GOT3 (cell line): ENCODE measurements at regions not wholly inside any gene's neighbourhood (a gene's known extent, or its start where the extent isn't known, plus 50 kb on each side); places are given as distances from the start of the nearest gene placed in this dataset.

ENCODE experiments used
- DNase-seq: peaks from one replicate; lab custom pipeline; 2025; ENCODE audit warnings: mixed read lengths; lab: John Stamatoyannopoulos, UW

DNA sequence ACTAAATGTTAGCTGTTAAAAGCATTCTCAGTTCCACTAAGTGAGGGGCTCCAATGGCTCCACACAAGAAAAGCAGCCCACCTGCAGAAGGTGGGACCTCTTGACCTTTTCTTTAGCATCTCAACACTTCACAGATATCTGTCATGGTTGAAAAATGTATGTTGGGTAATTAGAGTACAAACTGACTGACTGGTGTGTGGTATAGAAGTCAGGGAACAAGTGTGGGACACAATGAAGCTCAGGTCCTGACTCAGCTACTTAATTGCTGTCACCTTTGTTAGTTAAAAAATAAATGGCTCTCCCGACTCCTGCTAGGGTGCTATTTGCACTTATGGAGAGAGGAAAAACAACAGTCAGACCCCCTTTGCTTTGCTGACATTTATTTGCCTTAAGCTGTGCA is 299.0 kb downstream of the TTC6 start:
- no peak for DNase-seq

DNA sequence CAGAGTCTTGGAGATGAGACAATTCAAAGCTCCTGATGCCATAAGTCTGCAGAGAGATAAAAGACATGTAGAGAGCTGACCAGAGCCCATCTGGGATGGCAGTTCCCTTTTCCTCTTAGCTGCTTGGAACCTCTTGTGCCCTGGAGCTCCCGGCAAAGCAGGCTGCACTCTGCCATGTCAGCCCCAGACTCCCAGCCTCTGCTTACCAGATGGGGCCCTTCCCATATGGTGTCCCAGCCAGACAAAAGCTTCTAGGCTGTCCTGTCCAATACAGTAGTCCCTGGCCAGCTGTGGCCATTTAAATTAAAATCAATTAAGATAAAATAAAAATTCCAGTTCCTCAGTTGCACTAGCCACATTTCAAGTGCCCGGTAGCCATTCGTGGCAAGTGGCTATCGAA is 303.9 kb downstream of the TTC6 start:
- DNase-seq = no peak

DNA sequence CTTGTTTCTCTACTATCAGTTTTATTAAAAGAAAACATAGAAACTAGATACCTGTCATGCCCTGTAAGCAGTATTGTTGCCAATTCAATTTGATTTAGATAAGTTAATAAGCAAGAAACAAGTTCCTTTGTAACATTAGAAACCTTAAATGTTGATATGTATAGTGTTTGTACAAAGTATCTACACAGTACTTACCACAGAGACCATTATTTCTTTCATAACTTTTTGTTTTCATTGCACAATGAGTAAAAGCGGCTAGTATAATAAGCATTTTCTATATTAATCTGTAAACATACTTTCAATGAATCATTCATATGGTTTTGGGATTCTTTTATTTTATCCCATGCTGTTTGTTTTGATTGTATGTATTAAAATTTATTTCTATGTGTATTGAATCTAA is 305.1 kb downstream of the TTC6 start:
- no peak for DNase-seq

DNA sequence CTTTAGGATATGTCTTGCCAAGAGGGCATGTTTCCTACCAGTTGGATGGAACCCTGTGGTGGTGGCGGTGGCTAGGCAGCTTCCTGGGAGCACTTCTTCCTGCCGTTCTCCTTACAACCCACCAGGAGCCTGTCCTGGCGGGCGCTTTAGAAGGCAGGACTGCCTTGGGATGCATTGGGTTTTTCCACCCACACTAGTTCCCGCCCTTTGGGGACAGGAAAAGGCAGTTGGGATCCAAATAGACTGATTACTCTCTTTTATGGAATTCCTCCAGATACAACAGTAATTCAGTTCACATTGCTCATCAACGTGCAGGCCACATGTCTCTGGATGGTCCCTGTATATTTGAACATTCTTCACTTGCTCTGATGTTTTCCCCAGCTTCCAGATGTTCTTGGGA is 305.7 kb upstream of the SSTR1 start:
- DNase-seq = no peak

DNA sequence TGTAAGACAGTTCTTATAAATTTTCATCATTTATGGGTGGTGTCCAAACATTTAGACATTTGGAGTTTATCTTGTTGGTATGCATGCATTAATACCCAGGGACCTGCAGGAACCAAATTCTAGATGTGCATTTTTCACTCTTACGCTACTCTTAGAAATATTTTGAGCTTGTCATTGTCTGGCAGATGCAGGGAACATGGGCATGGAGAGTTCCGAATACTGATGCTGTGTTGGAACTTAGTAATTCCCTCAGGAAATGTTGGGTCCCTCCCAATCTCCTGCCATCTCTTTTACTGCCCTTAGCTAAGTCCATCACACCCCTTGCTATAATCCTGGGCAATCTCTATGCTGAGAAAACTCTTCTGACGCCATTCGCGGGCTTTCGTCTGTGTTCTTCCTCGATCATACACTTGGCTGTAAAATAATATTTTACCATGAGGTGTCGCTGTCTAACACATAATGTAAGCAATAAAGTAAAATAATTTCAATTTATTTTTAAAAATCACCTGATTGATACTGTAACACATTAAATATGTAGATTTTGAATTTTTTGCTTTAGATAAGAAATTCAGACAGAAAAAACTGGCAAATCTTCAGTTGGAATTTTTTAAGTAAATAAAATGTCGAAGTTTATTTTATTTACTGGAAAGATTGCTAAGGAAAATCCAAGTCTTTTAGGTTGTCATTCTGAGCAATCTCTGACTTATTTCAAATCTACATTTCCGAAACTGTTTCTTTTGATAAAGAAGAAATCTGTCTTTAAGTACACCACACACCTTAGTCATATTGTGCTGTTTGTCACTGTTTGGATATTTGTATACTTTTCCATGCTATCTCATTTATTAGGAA is 304.1 kb upstream of the SSTR1 start:
- no peak for DNase-seq

DNA sequence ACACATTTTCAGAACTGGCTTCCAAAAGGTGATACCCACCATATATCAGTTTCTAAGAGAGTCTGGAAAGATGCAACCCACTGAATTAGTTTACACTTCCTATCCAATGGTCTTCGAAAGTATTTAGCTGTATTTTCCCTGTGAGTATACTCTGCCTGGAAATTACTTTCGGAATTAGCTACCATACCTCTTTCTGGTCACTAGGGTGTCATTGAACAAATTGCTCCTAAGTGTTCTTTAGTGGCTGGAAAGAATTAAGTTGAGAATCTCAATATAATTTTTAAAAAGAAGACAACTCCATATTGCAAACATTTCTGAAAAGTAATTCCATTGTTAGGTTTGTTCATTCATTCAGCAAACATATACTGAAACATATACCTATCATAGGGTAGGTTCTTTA is 283.1 kb upstream of the SSTR1 start:
- DNase-seq = no peak

DNA sequence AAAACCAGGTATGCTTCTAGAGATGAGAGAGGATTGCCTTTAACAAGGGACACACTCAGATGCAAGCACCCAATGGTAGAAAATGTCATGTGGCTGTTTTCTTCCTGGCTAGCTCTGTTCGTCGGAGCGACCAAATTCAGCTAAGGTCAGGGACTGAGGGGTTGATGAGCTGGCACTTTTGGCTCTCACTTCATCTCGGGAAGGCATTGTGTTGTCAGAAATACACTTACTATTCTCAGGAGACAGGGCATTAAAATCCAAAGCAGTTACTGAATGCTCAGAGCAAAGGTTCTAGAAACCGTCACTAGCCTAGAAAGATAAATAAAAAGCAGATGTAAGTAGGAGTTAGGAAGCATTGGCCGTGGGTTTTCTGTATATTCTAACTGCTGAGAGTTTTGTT is 275.7 kb upstream of the SSTR1 start:
- no peak for DNase-seq

DNA sequence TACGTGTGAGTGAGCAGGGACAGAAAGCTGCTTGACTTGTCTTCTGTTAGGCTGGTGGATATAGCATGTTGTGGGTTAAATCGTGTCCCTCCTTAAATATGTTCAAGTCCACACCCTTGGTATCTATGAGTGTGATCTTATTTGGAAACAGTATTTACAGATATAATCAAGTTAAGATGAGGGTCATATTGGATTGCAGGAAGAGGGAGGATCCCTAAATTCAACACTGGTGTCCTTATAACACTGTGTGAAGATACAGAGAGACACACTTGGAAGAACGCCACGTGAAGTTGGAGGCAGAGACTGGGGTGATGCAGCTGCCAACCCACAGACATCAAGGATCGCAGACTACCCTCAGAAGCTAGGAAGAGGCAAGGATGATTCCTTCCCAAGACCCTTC is 275.2 kb upstream of the SSTR1 start:
- no peak for DNase-seq

DNA sequence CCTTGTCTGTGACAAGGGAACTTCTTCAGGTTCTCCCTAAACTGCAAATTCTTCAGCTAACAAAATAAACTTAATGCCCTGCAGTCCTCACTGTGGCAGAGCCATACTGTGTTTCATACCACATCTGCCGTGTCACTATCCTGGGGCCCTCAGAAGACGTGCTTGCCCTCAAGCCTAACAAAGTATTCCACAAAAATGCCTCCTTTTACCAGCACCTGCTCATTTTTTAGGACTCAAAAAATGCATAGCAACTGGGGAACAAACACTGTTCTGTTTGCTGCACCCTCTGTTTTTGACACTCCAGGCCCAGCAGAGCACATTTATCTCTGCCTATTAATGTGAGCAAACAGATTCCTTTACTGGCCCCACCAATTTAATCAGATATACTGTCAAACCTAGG is 270.7 kb upstream of the SSTR1 start:
- DNase-seq = no peak

DNA sequence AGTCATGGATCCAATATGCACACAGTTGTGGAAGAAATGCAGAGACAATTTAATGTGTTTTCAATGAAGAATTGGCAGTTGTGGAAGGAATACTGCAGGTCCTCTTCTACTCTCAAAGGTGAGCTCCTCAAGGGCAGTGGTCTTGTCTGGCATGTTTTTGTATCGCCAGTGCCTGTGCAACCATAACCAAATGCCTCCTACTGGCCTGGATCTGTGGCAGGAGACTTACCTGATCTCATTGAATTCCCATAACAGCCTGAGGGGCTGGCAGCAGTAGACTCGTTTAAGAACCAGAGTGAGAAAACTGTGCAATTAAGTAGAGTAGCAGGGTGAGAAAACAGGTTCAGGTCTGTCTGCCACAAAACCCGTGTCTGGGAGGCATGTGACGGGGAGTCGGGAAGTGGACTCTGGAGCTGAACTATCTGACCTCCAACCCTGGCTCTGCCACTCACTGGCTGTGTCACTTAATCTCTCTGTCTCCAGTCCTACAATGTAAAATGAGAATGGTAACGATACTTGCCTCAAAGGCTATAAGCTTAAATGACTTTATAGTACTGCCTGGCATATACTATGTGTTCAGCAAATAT is 268.2 kb upstream of the SSTR1 start:
- no peak for DNase-seq

DNA sequence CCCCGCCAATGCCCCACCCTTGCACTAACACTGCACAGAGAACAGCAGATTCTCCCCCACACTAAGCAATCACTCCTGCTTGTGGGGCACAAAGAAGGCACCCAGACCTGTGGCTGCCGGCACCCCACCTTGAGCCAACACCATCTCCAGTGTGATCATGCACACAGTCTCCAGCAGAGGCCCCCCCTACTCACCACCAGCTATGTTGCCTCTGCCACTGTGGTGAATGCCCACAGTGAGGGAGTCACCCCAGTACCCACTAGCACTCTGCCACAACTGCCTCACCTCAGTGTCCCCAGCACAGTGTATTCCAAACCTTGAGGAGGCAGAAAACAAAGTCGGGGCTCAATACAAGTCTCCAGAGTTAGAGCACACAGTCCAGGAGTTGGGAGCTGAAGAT is 261.7 kb upstream of the SSTR1 start:
- no peak for DNase-seq

DNA sequence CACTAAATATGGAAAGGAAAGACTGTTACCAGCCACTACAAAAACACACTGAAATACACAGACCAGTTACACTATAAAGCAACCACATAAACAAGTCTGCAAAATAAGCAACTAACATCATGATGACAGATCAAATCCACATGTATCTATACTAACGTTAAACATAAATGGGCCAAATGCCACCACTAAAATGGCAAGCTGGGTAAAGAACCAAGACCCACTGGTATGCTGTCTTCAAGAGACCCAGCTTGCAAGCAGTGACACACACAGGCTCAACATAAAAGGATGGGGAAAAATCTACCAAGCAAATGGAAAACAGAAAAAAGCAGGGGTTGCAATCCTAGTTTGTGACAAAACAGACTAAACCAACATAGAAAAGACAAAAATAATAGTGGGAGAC is 260.9 kb upstream of the SSTR1 start:
- no peak for DNase-seq

DNA sequence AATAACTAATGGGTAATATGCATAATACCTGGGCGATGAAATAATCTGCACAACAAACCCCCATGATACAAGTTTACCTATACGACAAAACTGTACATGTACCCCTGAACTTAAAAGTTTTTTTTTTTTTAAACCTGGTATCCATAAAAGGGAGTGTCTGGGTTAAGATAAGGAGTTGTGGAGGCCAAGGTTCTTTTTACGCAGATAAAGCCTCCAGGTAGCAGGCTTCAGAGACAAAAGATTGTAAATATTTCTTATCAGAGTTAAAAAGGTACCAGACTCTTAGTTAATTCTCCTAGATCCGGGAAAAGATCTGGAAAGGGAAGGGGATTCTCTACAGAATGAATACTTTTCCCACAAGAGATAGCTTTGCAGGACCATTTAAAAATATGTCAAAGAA is 259.4 kb upstream of the SSTR1 start:
- no peak for DNase-seq

DNA sequence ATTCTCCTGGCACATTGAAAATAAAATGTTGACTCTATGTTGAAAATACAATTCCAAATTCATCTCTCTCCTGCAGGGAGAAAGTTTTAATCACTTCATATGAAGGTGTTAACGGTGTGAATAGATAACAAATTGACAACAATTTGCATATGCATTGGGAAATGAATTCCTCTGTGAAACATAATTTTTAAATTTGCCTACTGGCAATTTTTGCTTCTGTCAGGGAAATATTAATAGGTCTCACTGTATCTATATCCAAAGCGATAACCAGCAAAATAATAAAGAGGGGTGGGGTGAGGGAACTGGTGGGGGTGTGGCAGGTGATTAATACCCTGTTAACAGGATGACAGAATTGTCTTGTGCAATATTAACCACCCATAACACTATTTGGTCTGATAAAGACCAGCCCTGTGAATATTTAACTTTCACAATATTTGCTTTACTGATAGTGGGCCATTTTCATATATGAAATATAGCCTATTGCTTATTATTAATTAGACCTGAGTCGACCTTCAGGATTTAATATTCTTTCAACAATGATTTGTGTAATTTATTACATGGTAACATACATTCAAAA is 239.0 kb upstream of the SSTR1 start:
- DNase-seq = no peak

DNA sequence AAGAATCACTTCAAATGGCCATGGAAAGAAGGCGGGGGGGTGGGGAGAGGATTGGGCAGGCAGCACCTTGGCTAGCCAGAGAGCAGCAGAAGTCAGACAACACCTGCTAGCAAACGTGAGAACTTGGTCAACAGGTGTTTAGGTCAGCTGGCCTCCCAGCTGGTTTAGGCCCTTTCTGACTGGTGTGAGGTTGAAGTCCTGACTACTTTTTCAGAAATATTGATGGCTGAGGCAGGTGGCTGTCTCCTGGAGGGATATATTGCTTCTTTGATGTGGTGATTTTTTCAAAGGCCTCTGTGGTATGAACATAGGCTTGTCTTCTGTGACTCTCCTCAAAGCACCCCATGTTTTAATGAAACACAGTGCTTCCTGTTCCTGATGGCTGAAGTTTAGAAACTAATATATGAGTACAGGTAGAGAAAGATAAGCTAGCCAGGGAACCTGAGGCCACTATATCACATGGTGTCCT is 238.2 kb upstream of the SSTR1 start:
- DNase-seq = no peak

DNA sequence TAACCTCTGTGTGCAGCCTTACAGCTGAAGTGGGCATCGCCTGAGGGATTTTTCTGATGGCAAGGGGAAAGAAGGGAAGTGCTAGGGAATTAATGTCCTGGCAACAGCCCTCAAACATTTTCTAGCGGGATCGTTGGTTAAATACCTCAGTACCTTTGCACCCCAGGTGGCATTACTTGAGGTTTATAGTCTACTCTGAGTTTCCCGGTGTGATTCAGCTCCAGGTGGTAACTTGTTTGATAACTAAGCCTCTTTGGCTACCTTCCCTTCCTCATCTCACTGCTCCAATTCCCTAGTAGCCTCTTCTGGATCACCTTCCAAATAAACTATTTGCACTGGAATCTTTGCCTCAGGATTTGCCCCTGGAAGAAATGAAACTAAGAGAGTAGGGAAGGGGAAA is 237.0 kb upstream of the SSTR1 start:
- DNase-seq = no peak

DNA sequence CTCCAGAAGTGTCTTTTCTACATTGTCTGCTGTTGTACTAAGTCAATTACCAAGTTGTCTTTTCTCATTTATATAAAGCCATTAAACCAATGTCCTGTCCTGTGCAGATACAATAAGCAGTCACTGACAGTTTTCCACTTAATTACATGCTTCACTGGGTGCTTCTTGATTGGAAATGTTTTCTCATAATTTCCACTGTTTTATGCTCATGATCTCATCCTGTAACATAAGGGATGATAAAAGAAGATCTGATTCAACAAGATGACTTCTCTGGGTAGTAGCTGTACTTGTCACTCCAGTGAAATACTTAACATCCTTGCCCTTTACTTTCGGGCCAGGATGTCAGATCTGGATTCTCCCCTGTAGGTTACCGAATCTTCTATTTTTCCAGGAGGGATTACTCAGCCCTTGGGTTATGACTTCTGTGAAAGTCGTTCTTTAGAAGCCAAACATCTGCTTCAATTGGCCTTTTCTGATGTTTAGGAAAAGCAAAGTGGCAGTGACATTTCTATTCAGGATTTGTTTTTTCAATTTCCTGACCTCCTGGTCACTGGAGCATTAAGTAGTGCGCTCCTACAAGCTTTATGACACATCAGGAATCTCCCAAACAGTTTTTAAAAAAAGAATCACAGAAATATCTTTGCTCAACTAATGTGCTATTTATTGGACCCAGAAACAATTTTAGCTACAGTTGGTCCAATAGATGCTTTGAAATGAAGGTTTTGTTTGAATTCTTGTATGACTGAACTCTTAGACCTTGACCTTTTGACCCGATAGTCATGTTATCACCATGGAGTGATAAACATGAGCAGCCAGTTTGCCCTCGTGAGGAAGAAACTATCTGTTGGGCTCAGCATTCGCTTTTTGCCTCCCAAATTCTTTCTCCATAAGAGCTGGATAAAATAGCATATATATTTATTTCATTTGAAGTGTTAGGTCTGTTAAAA is 234.5 kb upstream of the SSTR1 start:
- DNase-seq = no peak

DNA sequence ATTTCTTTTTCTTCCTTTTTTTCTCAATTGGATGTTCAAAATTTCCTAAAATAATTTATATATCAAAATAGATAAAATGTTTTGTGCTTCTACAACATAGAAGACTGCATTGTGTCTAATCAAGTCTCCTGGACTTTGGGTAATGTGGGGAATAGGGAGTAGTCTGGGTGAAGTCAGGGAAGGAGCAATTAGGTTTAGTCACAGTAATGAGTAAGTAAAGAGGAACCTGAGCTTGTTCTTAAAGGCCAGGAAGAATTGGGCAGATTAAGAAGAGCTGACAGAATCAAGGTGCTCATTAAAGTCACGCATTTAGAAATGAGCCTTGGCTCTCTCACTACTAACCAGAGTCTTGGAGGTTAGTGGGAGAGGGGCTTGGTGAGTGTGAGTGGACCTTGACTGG is 233.3 kb upstream of the SSTR1 start:
- no peak for DNase-seq

DNA sequence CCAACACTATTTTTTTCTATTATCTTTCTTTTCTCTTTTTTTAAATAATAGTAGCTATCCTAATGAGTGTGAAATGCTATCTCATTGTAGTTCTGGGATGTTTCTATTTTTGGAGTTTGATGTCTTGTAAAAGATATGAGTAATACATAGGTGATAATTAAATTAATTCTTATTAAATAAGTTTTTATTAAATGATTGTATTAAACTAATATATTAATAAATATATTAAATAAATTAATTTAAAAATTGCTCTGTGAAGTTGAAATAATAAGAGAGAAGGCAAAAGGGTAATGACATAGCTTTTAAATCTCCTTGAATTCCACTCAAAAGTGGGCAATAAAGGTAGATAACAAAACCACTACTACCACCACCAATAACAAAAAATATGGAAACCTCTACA is 230.2 kb upstream of the SSTR1 start:
- no peak for DNase-seq

DNA sequence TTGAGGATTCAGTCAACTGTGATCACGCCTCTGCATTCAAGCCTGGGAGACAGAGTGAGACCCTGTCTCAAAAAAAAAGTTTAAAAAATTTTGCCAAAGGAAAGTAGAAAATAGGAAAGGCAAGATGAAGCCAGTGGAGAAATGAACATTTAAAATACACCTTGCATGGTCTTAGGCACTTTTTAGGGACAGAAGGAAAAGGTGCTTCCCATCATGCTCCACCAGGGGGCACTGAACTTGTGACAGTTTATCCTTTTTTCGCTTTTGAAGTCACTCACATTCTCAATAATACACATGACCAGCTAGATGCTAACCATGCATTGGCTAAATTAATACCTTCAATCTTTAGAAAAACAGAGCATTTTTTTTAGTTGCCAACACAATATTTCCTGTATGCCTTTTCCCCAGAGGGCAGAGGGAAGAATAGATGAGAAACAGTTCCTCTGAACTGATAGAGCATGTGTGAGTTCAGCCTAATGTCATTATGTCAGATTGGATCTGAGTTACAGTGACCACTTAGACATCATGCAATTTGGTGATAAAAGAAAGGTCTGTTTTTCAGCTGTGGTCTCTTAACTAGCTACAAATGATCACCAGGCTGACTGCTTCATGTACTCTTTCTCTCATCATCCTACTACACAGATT is 221.8 kb upstream of the SSTR1 start:
- DNase-seq = no peak

DNA sequence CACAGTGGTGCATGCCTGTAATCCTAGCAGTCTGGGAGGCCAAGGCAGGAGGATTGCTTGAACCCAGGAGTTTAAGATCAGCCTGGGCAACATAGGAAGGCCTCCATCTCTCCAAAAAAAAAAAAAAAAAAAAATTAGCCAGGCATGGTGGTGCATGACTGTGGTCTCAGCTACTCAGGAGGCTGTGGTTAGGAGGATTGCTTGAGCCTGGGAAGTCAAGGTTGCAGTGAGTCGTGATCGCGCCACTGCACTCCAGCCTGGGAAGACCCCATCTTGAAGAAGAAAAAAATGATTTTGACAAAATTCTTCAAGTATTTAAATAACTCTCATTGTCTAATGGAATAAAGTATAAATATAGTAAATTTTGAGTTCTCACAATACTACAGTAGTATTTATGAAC is 219.2 kb upstream of the SSTR1 start:
- no peak for DNase-seq

DNA sequence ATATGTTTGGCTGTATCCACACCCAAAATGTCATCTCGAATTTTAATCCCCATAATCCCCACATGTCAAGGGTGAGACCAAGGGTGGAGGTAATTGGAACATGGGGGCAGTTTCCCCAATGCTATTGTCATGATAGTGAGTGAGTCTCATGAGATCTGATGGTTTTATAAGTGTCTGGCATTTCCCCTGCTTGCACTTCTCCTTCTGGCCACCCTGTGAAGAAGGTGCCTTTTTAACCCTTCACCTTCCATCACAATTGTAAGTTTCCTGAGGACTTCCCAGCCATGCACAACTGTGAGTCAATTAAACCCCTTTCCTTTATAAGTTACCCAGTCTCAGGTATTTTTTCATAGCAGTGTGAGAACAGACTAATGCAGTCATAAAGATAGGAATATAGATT is 216.7 kb upstream of the SSTR1 start:
- no peak for DNase-seq
